Neuronal stem cell (in vitro differentiated cells): ENCODE measurements at regions not wholly inside any gene's neighbourhood (a gene's known extent, or its start where the extent isn't known, plus 50 kb on each side); places are given as distances from the start of the nearest gene placed in this dataset.

ENCODE experiments used
- DNase-seq: peaks from one replicate; pipeline ENCODE4 v3.0.0-alpha.2; 2013; ENCODE audit warnings: low spot score
- H2AFZ ChIP-seq: one replicate; pipeline ENCODE4 v1.6.1; 2013; ENCODE audit warnings: mild to moderate bottlenecking, low read length, inconsistent platforms
- H2AK5ac ChIP-seq: 2 replicates; pipeline ENCODE4 v1.6.1; 2013; ENCODE audit warnings: low read depth, mild to moderate bottlenecking, inconsistent platforms, low read length, moderate library complexity, mixed read lengths
- H2BK120ac ChIP-seq: 2 replicates; pipeline ENCODE4 v1.6.1; 2013; ENCODE audit warnings: low read depth, mild to moderate bottlenecking, inconsistent platforms, low read length, moderate library complexity, mixed read lengths
- H2BK12ac ChIP-seq: one replicate; pipeline ENCODE4 v1.6.1; 2013; ENCODE audit warnings: low read length, inconsistent platforms
- H2BK15ac ChIP-seq: 2 replicates; pipeline ENCODE4 v1.6.1; 2013; ENCODE audit warnings: mild to moderate bottlenecking, low read length, inconsistent platforms, mixed read lengths
- H2BK5ac ChIP-seq: one replicate; pipeline ENCODE4 v1.6.1; 2013; ENCODE audit warnings: inconsistent platforms, mild to moderate bottlenecking, low read length, moderate library complexity
- H3K14ac ChIP-seq: one replicate; pipeline ENCODE4 v1.6.1; 2013; ENCODE audit warnings: low read length, inconsistent platforms
- H3K18ac ChIP-seq: 2 replicates; pipeline ENCODE4 v1.6.1; 2013; ENCODE audit warnings: low read length, inconsistent platforms
- H3K23ac ChIP-seq: 2 replicates; pipeline ENCODE4 v1.6.1; 2013; ENCODE audit warnings: low read depth, mild to moderate bottlenecking, mixed read lengths, low read length, inconsistent platforms; ENCODE audit not compliant: poor library complexity
- H3K27ac ChIP-seq: replicated peaks from 3 replicates; pipeline ENCODE4 v1.5.1; 2013; ENCODE audit warnings: low read length, inconsistent platforms
- H3K27me3 ChIP-seq, 3 experiments: 2 replicates each; pipeline ENCODE4 v1.6.1; 2013; ENCODE audit warnings: low read length in 3 of 3, mild to moderate bottlenecking in 2 of 3, inconsistent platforms in 1 of 3, low read depth in 1 of 3, mixed read lengths in 1 of 3, moderate library complexity in 1 of 3; ENCODE audit not compliant: control insufficient read depth in 3 of 3, insufficient read depth in 3 of 3
- H3K36me3 ChIP-seq, 2 donors: replicated peaks in 1 of 2; 2 replicates each; pipeline ENCODE4 v1.6.1; 2013; ENCODE audit warnings: low read length in 2 of 2; ENCODE audit not compliant: control insufficient read depth in 2 of 2, insufficient read depth in 2 of 2
- H3K4ac ChIP-seq: 2 replicates; pipeline ENCODE4 v1.6.1; 2013; ENCODE audit warnings: inconsistent platforms, mild to moderate bottlenecking, low read length, moderate library complexity
- H3K4me1 ChIP-seq, 2 donors: 1 replicate in 1 of 2; 2 replicates in 1 of 2; pipeline ENCODE4 v1.6.1; 2013; ENCODE audit warnings: low read length in 2 of 2, low read depth in 1 of 2; ENCODE audit not compliant: control insufficient read depth in 2 of 2, insufficient read depth in 1 of 2
- H3K4me2 ChIP-seq: one replicate; pipeline ENCODE4 v1.6.1; 2013; ENCODE audit warnings: mild to moderate bottlenecking, low read length, inconsistent platforms; ENCODE audit not compliant: insufficient read depth, poor library complexity, severe bottlenecking
- H3K4me3 ChIP-seq, 2 donors: 2 replicates each; pipeline ENCODE4 v1.5.1; 2013; ENCODE audit warnings: low read length in 2 of 2, mild to moderate bottlenecking in 2 of 2, inconsistent platforms in 1 of 2, moderate library complexity in 1 of 2
- H3K79me1 ChIP-seq: one replicate; pipeline ENCODE4 v1.6.1; 2013; ENCODE audit warnings: low read depth, mild to moderate bottlenecking, inconsistent platforms, low read length, moderate library complexity
- H3K9ac ChIP-seq: one replicate; pipeline ENCODE4 v1.6.1; 2013; ENCODE audit warnings: mild to moderate bottlenecking, low read depth, low read length, inconsistent platforms; ENCODE audit not compliant: poor library complexity
- H3K9me3 ChIP-seq, 2 donors: replicated peaks in 1 of 2; 2 replicates each; pipeline versions ENCODE3 to v1.6.1; 2013; ENCODE audit warnings: low read length in 2 of 2, mild to moderate bottlenecking in 2 of 2, inconsistent platforms in 1 of 2, low read depth in 1 of 2, mixed read lengths in 1 of 2, moderate library complexity in 1 of 2; ENCODE audit not compliant: control insufficient read depth in 2 of 2, insufficient read depth in 1 of 2
- H4K8ac ChIP-seq: one replicate; pipeline ENCODE4 v1.6.1; 2013; ENCODE audit warnings: low read depth, mild to moderate bottlenecking, inconsistent platforms, low read length, moderate library complexity
- H4K91ac ChIP-seq: one replicate; pipeline ENCODE4 v1.6.1; 2013; ENCODE audit warnings: low read length, low read depth, mild to moderate bottlenecking, inconsistent platforms; ENCODE audit not compliant: poor library complexity
- WGBS, 2 donors: extraction: QIAGEN DNeasy Blood & Tissue Kit; methylation state at CpG; one replicate each; pipeline ENCODE4 v1.1.7; 2013; ENCODE audit warnings: missing lambda C conversion rate in 2 of 2, mixed read lengths in 1 of 2; ENCODE audit not compliant: insufficient read length in 2 of 2, insufficient replicate concordance in 1 of 2; ENCODE audit errors: extremely low coverage in 2 of 2; 5-methylcytosine and 5-hydroxymethylcytosine counted together

- Histone ChIP-seq H3K36me3 (no peaks in the 10 kb centered on the region), H3K27me3 (no peaks in the 10 kb centered on the region), H3K14ac (no peak overlapping the region), H3K4me1 (no peaks in the 10 kb centered on the region), H3K9me3 (no peaks in the 10 kb centered on the region), H2AK5ac (no peak overlapping the region), H3K4me3 (no peak overlapping the region), H3K4ac (no peak overlapping the region), H2BK15ac (peak overlapping the region; percentile 67), H3K79me1 (no peaks in the 10 kb centered on the region), H3K9ac (no peak overlapping the region), H2AFZ (peak overlapping the region; percentile 49), H3K27ac (no peak overlapping the region), H2BK120ac (no peak overlapping the region), H4K91ac (no peak overlapping the region), H4K8ac (no peak overlapping the region), H3K23ac (no peak overlapping the region), H2BK5ac (no peak overlapping the region), H3K4me2 (no peak overlapping the region), H2BK12ac (no peak overlapping the region), H3K18ac (no peak overlapping the region)
- no peak for DNase-seq
- WGBS, 2 donors = no CpG with 5 or more reads among the region's 1 CpG
Observed at GRCh38 chr13:86974995-86975328, 696.2 kb upstream of the SLITRK5 start.

- no peak for DNase-seq
- H2BK15ac ChIP-seq = no peak overlapping the region
- H3K18ac ChIP-seq = no peak overlapping the region
- H3K4me3 ChIP-seq = no peak overlapping the region
- H3K4me1 ChIP-seq = no peaks in the 10 kb centered on the region
- H2AFZ ChIP-seq = no peak overlapping the region
- no peak overlapping the region for H3K14ac ChIP-seq
- H3K27me3 ChIP-seq = no peaks in the 10 kb centered on the region
- H3K27ac ChIP-seq = no peak overlapping the region
- no peak overlapping the region for H3K9ac ChIP-seq
- H2AK5ac ChIP-seq = no peak overlapping the region
- no peaks in the 10 kb centered on the region for H3K79me1 ChIP-seq
- H3K36me3 ChIP-seq = no peaks in the 10 kb centered on the region
- no peak overlapping the region for H4K91ac ChIP-seq
- H3K4me2 ChIP-seq = no peak overlapping the region
- H2BK5ac ChIP-seq = no peak overlapping the region
- H4K8ac ChIP-seq = no peak overlapping the region
- 100% methylated on average over 1 of the region's 4 CpGs for WGBS, 2 donors
- no peaks in the 10 kb centered on the region for H3K9me3 ChIP-seq
- H2BK120ac ChIP-seq = no peak overlapping the region
- no peak overlapping the region for H2BK12ac ChIP-seq
- no peak overlapping the region for H3K4ac ChIP-seq
- H3K23ac ChIP-seq = no peak overlapping the region
Observed at GRCh38 chr13:86976521-86977324, 694.4 kb upstream of the SLITRK5 start.

GRCh38 chr13:86986448-86986847, 684.7 kb upstream of the SLITRK5 start:
- Histone ChIP-seq H3K4me2 (no peak overlapping the region), H3K23ac (no peak overlapping the region), H3K79me1 (no peaks in the 10 kb centered on the region), H3K4me3 (no peak overlapping the region), H3K27me3 (no peaks in the 10 kb centered on the region), H2BK5ac (no peak overlapping the region), H4K91ac (no peak overlapping the region), H3K9me3 (no peaks in the 10 kb centered on the region), H2BK12ac (no peak overlapping the region), H3K27ac (no peak overlapping the region), H3K14ac (no peak overlapping the region), H2AFZ (peak overlapping the region; percentile 86), H3K36me3 (no peaks in the 10 kb centered on the region), H2BK15ac (no peak overlapping the region), H3K4ac (no peak overlapping the region), H2BK120ac (no peak overlapping the region), H3K18ac (no peak overlapping the region), H4K8ac (no peak overlapping the region), H3K9ac (no peak overlapping the region), H3K4me1 (peaks cover 0 to 4% of the 10 kb centered on the region in 2 donors), H2AK5ac (no peak overlapping the region)
- WGBS, 2 donors = no CpG with 5 or more reads among the region's 4 CpGs
- peak; percentile 52 for DNase-seq

- H2BK12ac ChIP-seq = no peak overlapping the region
- no peaks in the 10 kb centered on the region for H3K36me3 ChIP-seq
- H3K4me2 ChIP-seq = no peak overlapping the region
- no peak overlapping the region for H3K9ac ChIP-seq
- H2BK120ac ChIP-seq = no peak overlapping the region
- no peak overlapping the region for H2AK5ac ChIP-seq
- H3K23ac ChIP-seq = no peak overlapping the region
- H2BK15ac ChIP-seq = no peak overlapping the region
- H4K8ac ChIP-seq = no peak overlapping the region
- H3K4ac ChIP-seq = no peak overlapping the region
- peaks cover 0 to 7% of the 10 kb centered on the region in 2 donors for H3K9me3 ChIP-seq
- H3K18ac ChIP-seq = no peak overlapping the region
- no peak overlapping the region for H2AFZ ChIP-seq
- no peak overlapping the region for H2BK5ac ChIP-seq
- no peak overlapping the region for H3K14ac ChIP-seq
- no peak overlapping the region for H3K27ac ChIP-seq
- H3K4me3 ChIP-seq = no peak overlapping the region
- peaks cover 0 to 4% of the 10 kb centered on the region in 2 donors for H3K4me1 ChIP-seq
- no peak overlapping the region for H4K91ac ChIP-seq
- DNase-seq = no peak
- no peaks in the 10 kb centered on the region for H3K79me1 ChIP-seq
- H3K27me3 ChIP-seq = no peaks in the 10 kb centered on the region
Observed at GRCh38 chr13:86992251-86992650, 678.9 kb upstream of the SLITRK5 start.
